Effector memory CD8-positive, alpha-beta T cell (primary cell): ENCODE measurements at regions not wholly inside any gene's neighbourhood (a gene's known extent, or its start where the extent isn't known, plus 50 kb on each side); places are given as distances from the start of the nearest gene placed in this dataset.
"Not testable (repeated sequence)": the region's sequence is repeated elsewhere in the genome, so short reads cannot be mapped to it uniquely, and the experiment has no call there.

Experiments
- ATAC-seq: fragments of 150-1000 bp; cut with Tn5 transposase; replicated peaks from 2 replicates; pipeline ENCODE4 v1.10.0; 2021; ENCODE audit warnings: mild to moderate bottlenecking, moderate library complexity
- DNase-seq, 3 experiments: peaks; one replicate each; pipeline ENCODE4 v3.0.0; 2021
- H3K27ac Mint-ChIP-seq, 2 donors: one replicate each; pipeline ENCODE4 v1.8.0; 2022; ENCODE audit warnings: mild to moderate bottlenecking in 2 of 2, mixed read lengths in 2 of 2, moderate library complexity in 2 of 2
- H3K27me3 Mint-ChIP-seq, 2 donors: one replicate each; pipeline ENCODE4 v1.8.0; 2022; ENCODE audit warnings: mixed read lengths in 2 of 2
- H3K36me3 Mint-ChIP-seq: one replicate; pipeline ENCODE4 v1.8.0; 2022; ENCODE audit warnings: mild to moderate bottlenecking, moderate library complexity, mixed read lengths; ENCODE audit not compliant: insufficient read depth
- H3K4me1 Mint-ChIP-seq, 2 donors: one replicate each; pipeline ENCODE4 v1.8.0; 2022; ENCODE audit warnings: low read depth in 2 of 2, mixed read lengths in 2 of 2
- H3K4me3 Mint-ChIP-seq, 2 donors: one replicate each; pipeline ENCODE4 v1.8.0; 2022; ENCODE audit warnings: mild to moderate bottlenecking in 2 of 2, mixed read lengths in 2 of 2, moderate library complexity in 2 of 2
- H3K9me3 Mint-ChIP-seq, 2 donors: one replicate each; pipeline ENCODE4 v1.8.0; 2022; ENCODE audit warnings: mixed read lengths in 2 of 2

DNA sequence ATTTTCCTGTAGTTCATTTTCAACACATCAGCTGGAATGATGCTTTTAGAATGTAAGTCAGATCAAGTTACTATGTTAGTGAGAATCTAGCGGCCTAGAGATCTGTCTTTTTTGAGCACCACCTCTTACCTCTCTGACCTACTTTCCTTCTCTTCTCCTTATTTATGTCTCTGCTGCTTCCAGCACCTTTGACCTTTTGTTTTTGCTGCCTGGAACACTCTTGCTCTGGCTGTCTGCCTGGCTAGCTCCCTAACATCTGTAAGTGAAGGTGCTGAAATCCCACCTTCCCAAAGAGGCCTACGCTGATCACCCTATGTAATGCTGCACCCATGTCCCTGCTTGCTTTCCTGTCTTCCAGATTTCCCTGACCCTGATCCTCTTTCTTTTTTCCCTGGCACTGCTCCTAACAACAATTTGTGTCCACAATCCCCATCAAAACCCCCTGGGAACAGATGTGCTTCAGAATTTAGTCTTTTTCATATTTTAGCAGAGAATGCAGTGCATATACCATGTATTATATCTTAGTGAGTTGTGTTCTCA is 87.8 kb downstream of the RFPL4B start:
- ATAC-seq (no peak), DNase-seq (no peak)
- Mint-ChIP-seq H3K27me3 (no peaks in the 10 kb centered on the region), H3K27ac (no peak overlapping the region), H3K4me1 (no peaks in the 10 kb centered on the region), H3K4me3 (no peak overlapping the region), H3K9me3 (no peaks in the 10 kb centered on the region), H3K36me3 (no peaks in the 10 kb centered on the region)

GRCh38 chr6:112437058-112437457 is 89.9 kb downstream of the RFPL4B start:
- no peaks in the 10 kb centered on the region for H3K27me3 Mint-ChIP-seq
- H3K36me3 Mint-ChIP-seq = no peaks in the 10 kb centered on the region
- no peak for DNase-seq
- H3K4me1 Mint-ChIP-seq = no peaks in the 10 kb centered on the region
- no peak overlapping the region for H3K27ac Mint-ChIP-seq
- H3K4me3 Mint-ChIP-seq = no peak overlapping the region
- ATAC-seq = no peak
- H3K9me3 Mint-ChIP-seq = no peaks in the 10 kb centered on the region

DNA sequence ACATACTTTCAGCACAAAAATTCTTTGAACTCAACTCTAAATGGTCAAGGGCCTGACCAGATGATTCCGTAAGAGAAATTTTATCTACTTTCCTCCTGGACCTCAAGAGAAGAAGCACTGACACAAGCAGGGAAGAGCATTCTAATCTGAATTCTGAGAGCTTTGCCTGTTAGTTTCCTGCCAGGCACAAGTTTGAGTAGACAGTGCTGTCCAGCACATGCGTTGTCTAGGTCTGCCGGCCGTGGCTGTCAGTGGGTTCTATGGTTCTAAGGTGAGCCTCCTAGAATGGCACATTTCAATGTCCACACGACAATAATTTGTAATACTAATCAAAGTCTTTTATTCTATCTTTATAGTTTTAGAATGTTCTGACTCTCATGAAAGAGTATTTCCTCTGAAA is 91.9 kb downstream of the RFPL4B start:
- Mint-ChIP-seq H3K4me1 (no peaks in the 10 kb centered on the region), H3K36me3 (no peaks in the 10 kb centered on the region), H3K27ac (no peak overlapping the region), H3K9me3 (no peaks in the 10 kb centered on the region), H3K27me3 (no peaks in the 10 kb centered on the region), H3K4me3 (no peak overlapping the region)
- ATAC-seq = no peak
- no peak for DNase-seq

DNA sequence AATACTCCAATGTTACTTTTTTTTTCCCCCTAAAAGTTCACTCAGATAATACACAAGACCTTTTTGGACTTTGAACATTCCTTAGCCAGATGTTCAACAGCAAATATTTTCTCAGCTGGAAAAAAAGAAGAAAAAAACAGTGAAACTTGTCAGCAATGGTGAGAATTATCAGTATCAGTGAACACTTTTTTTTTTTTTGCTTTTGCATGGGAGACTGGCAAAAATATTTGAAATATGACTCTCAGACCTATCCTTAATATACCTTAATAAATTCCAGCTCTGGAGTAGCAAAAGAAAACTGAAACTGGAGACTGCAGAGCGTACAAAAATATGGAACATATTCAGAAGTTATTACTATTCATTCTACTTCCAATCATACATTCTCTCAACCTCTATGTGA is 92.3 kb downstream of the RFPL4B start:
- no peak for ATAC-seq
- Mint-ChIP-seq H3K4me1 (no peaks in the 10 kb centered on the region), H3K9me3 (no peaks in the 10 kb centered on the region), H3K27ac (no peak overlapping the region), H3K27me3 (no peaks in the 10 kb centered on the region), H3K4me3 (no peak overlapping the region), H3K36me3 (no peaks in the 10 kb centered on the region)
- DNase-seq = no peak

- H3K4me3 Mint-ChIP-seq = no peak overlapping the region
- DNase-seq (no peak), ATAC-seq (no peak)
- no peak overlapping the region for H3K27ac Mint-ChIP-seq
- H3K36me3 Mint-ChIP-seq = no peaks in the 10 kb centered on the region
- no peaks in the 10 kb centered on the region for H3K4me1 Mint-ChIP-seq
- no peaks in the 10 kb centered on the region for H3K27me3 Mint-ChIP-seq
- no peaks in the 10 kb centered on the region for H3K9me3 Mint-ChIP-seq
These were observed 94.5 kb downstream of the RFPL4B start for GRCh38 chr6:112441607-112442006.

GRCh38 chr6:112443179-112444065 is 96.3 kb downstream of the RFPL4B start:
- DNase-seq = no peak
- H3K36me3 Mint-ChIP-seq = no peaks in the 10 kb centered on the region

GRCh38 chr6:112448786-112449185 is 101.7 kb downstream of the RFPL4B start:
- H3K4me3 Mint-ChIP-seq, H3K27me3 Mint-ChIP-seq, H3K36me3 Mint-ChIP-seq, H3K9me3 Mint-ChIP-seq, H3K4me1 Mint-ChIP-seq, ATAC-seq, DNase-seq, H3K27ac Mint-ChIP-seq: not testable (repeated sequence)

More at GRCh38 chr6:112443179-112444065, 96.3 kb downstream of the RFPL4B start:
- Mint-ChIP-seq H3K4me1 (no peaks in the 10 kb centered on the region), H3K27ac (no peak overlapping the region), H3K4me3 (no peak overlapping the region), H3K27me3 (no peaks in the 10 kb centered on the region), H3K9me3 (no peaks in the 10 kb centered on the region)
- ATAC-seq = no peak

DNA sequence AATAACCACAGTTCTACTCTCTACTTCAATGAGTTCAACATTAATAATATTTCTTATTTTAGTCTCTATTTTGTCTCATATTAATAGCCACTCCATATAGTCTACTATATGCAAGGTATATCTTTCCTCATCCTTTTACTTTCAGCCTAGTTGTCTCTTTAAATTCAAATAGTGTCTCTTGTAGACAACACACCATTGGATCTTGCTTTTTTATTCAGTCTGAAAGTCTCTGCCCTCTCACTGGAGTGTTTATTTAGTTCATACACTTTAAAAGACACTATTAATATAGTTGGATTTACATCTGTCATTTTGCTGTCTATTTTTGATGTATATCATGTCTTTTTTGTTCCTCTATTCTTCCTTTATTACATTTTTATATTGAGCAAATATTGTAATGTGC is 103.5 kb downstream of the RFPL4B start:
- no peaks in the 10 kb centered on the region for H3K4me1 Mint-ChIP-seq
- H3K27me3 Mint-ChIP-seq = no peaks in the 10 kb centered on the region
- H3K9me3 Mint-ChIP-seq = peaks cover 0 to 2% of the 10 kb centered on the region in 2 donors
- ATAC-seq (no peak), DNase-seq (no peak)
- H3K36me3 Mint-ChIP-seq = no peaks in the 10 kb centered on the region
- no peak overlapping the region for H3K27ac Mint-ChIP-seq
- H3K4me3 Mint-ChIP-seq = no peak overlapping the region

GRCh38 chr6:112457886-112458285 is 110.8 kb downstream of the RFPL4B start:
- DNase-seq (no peak), ATAC-seq (no peak)
- Mint-ChIP-seq H3K36me3 (no peaks in the 10 kb centered on the region), H3K4me1 (no peaks in the 10 kb centered on the region), H3K4me3 (no peak overlapping the region), H3K27ac (no peak overlapping the region), H3K27me3 (peaks cover 0 to 8% of the 10 kb centered on the region in 2 donors), H3K9me3 (no peaks in the 10 kb centered on the region)

GRCh38 chr6:112459758-112460304 is 112.7 kb downstream of the RFPL4B start:
- Mint-ChIP-seq H3K9me3 (no peaks in the 10 kb centered on the region), H3K4me1 (no peaks in the 10 kb centered on the region), H3K36me3 (no peaks in the 10 kb centered on the region), H3K27ac (no peak overlapping the region), H3K27me3 (peaks cover 0 to 8% of the 10 kb centered on the region in 2 donors), H3K4me3 (no peak overlapping the region)
- ATAC-seq = no peak
- no peak for DNase-seq

GRCh38 chr6:112464901-112465665 is 118.0 kb downstream of the RFPL4B start:
- H3K27me3 Mint-ChIP-seq = no peaks in the 10 kb centered on the region
- ATAC-seq (no peak), DNase-seq (no peak)
- no peaks in the 10 kb centered on the region for H3K4me1 Mint-ChIP-seq
- no peaks in the 10 kb centered on the region for H3K36me3 Mint-ChIP-seq
- no peaks in the 10 kb centered on the region for H3K9me3 Mint-ChIP-seq
- H3K27ac Mint-ChIP-seq = no peak overlapping the region
- H3K4me3 Mint-ChIP-seq = no peak overlapping the region

- H3K36me3 Mint-ChIP-seq = no peaks in the 10 kb centered on the region
- H3K9me3 Mint-ChIP-seq = no peaks in the 10 kb centered on the region
These were observed 119.4 kb downstream of the RFPL4B start for GRCh38 chr6:112466373-112467151.

DNA sequence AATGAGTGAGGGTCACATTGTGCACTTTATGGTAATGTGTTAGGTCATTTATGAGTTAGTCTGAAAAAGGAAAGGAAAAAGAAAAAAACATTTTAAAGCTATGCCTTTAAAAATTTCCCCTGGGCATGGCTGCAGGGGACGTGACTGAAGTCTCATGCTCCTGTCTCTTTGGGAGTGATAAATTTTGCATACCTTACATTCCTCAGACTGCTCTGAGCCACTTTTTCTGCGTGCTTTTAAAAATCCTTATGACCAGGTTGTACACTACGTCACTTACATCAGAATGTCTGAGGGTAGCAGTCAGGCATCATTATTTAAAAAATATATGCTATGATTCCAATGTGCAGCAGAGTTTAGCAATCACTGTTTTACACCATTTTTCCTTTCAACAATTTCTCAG is 121.2 kb downstream of the RFPL4B start:
- Mint-ChIP-seq H3K9me3 (no peaks in the 10 kb centered on the region), H3K4me1 (no peaks in the 10 kb centered on the region), H3K36me3 (no peaks in the 10 kb centered on the region), H3K27ac (no peak overlapping the region), H3K27me3 (no peaks in the 10 kb centered on the region), H3K4me3 (no peak overlapping the region)
- DNase-seq (no peak), ATAC-seq (no peak)

More at GRCh38 chr6:112466373-112467151, 119.4 kb downstream of the RFPL4B start:
- ATAC-seq (no peak), DNase-seq (no peak)
- Mint-ChIP-seq H3K27ac (no peak overlapping the region), H3K27me3 (no peaks in the 10 kb centered on the region), H3K4me3 (no peak overlapping the region), H3K4me1 (no peaks in the 10 kb centered on the region)
